Kidney (tissue), 13 donors: ENCODE measurements at regions not wholly inside any gene's neighbourhood (a gene's known extent, or its start where the extent isn't known, plus 50 kb on each side); places are given as distances from the start of the nearest gene placed in this dataset.
A peak's percentile ranks its signal among the peaks of the same experiment; 100 is the strongest.

Experiments
- DNase-seq, 5 donors: peaks; one replicate each; pipeline ENCODE4 v3.0.0-alpha.2; 2013 to 2020
- FAIRE-seq: peaks from 2 replicates; lab custom pipeline; 2012; peaks lifted over from hg19 to GRCh38; lab: Jason Lieb, UNC
- H3K27ac ChIP-seq, 2 donors: one replicate each; pipeline ENCODE4 v1.7.0; 2013; ENCODE audit warnings: low read depth in 2 of 2, low read length in 2 of 2, inconsistent platforms in 1 of 2
- H3K27me3 ChIP-seq: one replicate; pipeline ENCODE4 v1.7.1; 2013; ENCODE audit warnings: low read length, inconsistent platforms; ENCODE audit not compliant: control insufficient read depth, insufficient read depth
- H3K36me3 ChIP-seq, 3 donors: one replicate each; pipeline versions ENCODE4 v1.7.0 to v1.7.1; 2013; ENCODE audit warnings: low read length in 3 of 3, control low read depth in 1 of 3, inconsistent platforms in 1 of 3; ENCODE audit not compliant: insufficient read depth in 3 of 3, control insufficient read depth in 2 of 3
- H3K4me1 ChIP-seq, 3 donors: one replicate each; pipeline versions ENCODE4 v1.7.0 to v1.7.1; 2013; ENCODE audit warnings: low read length in 3 of 3, inconsistent platforms in 1 of 3, low read depth in 1 of 3; ENCODE audit not compliant: control insufficient read depth in 2 of 3, insufficient read depth in 2 of 3
- H3K4me3 ChIP-seq, 3 donors: one replicate each; pipeline versions ENCODE4 v1.7.0 to v1.8.1; 2013; ENCODE audit warnings: low read length in 3 of 3, control low read depth in 1 of 3, inconsistent platforms in 1 of 3
- H3K9ac ChIP-seq, 3 donors: one replicate each; pipeline versions ENCODE4 v1.7.0 to v1.7.1; 2013; ENCODE audit warnings: low read length in 3 of 3, control low read depth in 1 of 3, inconsistent platforms in 1 of 3
- H3K9me3 ChIP-seq, 3 donors: one replicate each; pipeline versions ENCODE4 v1.7.0 to v1.7.1; 2013; ENCODE audit warnings: low read length in 3 of 3, control low read depth in 1 of 3, inconsistent platforms in 1 of 3; ENCODE audit not compliant: control insufficient read depth in 2 of 3, insufficient read depth in 1 of 3
- CTCF ChIP-seq: IDR thresholded peaks from 3 replicates; pipeline ENCODE4 v1.5.1; 2012; ENCODE audit warnings: mild to moderate bottlenecking, moderate library complexity, borderline replicate concordance; ENCODE audit not compliant: insufficient read depth; ENCODE audit errors: extremely low read depth
- intact Hi-C: fragments of 100-400 bp; cut with DNase I; formaldehyde crosslinking; loops from one replicate; pipeline ENCODE4 v1.11.1; 2022
- donor health status: control.
- donor health status: control.
- donor health status: control.
- donor health status: control.
- donor health status: control.
- donor health status: DM: yes; HTN: yes; CAD: no.
- donor health status: Normal renal cell carcinoma (clear cell type).

DNA sequence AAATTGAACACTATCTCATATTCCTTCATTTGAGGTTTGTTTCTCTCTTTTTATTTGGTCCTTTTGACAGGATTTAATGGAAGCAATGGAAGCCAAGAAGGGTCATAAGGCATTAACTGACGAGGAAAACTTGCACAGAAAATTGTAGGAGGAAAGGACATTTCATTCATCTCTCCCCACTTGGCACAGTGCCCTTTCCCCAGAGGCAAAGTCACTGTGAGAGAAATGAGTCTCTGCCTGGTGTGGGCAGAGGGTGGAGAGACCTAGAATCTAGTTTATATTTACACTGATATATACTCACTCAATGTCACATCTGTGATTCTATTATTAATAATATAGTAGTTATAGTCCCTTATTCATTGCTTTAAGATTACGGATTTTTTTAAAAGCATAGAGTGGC lies 324.6 kb upstream of the IL12A start:
- Histone ChIP-seq H3K4me1 (peaks cover 0 to 9% (median 0%) of the 10 kb centered on the region in 3 donors), H3K27me3 (no peaks in the 10 kb centered on the region), H3K27ac (no peak overlapping the region), H3K9ac (no peak overlapping the region), H3K9me3 (peaks cover 0 to 6% (median 0%) of the 10 kb centered on the region in 3 donors), H3K4me3 (no peak overlapping the region), H3K36me3 (no peaks in the 10 kb centered on the region)
- no peak for FAIRE-seq
- peak in 1 of 5 donors; percentile 24 for DNase-seq
- intact Hi-C loops: no loop called here
- no peak for TF ChIP-seq CTCF

DNA sequence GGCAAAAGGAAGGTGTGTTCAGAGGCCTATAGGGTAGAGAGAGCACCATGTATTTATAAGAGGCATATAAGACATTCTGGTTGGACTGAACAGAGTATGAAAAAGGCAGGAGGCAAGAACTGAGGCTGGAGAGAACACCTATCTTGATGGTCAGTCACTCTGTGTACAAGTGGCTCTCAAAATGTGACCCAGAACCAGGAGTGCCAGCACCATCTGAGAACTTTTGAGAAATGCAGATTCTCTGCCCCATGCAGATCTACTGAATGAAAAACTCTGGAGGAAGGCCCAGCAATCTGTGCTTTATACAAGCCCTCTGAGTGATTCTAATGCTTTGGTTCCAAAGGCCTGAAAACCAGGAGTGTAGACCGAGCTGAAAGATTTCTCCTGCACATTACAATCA lies 324.0 kb upstream of the IL12A start:
- peaks cover 0 to 15% (median under 1%) of the 10 kb centered on the region in 3 donors for H3K4me1 ChIP-seq
- DNase-seq: no peak

DNA sequence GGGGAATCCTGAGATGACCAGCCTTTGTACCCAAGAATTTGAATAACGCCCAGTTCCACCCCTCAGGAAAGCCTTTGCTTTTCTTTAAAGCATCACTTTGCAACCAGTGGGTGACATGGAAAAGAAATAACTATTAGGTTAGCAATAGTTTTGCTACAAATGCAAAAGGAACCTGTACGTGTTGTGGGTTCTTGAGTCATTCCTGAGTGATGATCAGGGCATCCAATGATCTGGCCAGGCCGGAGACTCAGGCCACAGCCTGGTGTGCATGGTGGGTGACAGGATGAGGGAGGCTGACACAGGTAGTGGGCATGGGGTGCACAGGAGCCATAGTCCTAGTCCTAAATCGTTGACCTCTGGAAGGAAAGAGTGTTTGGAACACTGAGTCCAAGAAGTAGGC lies 321.4 kb upstream of the IL12A start:
- peaks cover 0 to 26% (median 3%) of the 10 kb centered on the region in 3 donors for H3K4me1 ChIP-seq

More for the DNA sequence above, 324.0 kb upstream of the IL12A start:
- no peaks in the 10 kb centered on the region for H3K27me3 ChIP-seq
- no peak overlapping the region for H3K9ac ChIP-seq
- no peak overlapping the region for H3K27ac ChIP-seq
- H3K36me3 ChIP-seq: no peaks in the 10 kb centered on the region
- FAIRE-seq: no peak
- peaks cover 0 to 6% (median 0%) of the 10 kb centered on the region in 3 donors for H3K9me3 ChIP-seq
- H3K4me3 ChIP-seq: no peak overlapping the region
- TF ChIP-seq CTCF: no peak
- intact Hi-C loops: no loop called here

More for the DNA sequence above, 321.4 kb upstream of the IL12A start:
- DNase-seq (no peak), FAIRE-seq (no peak)
- no peak for TF ChIP-seq CTCF
- Histone ChIP-seq H3K9me3 (peaks cover 0 to 3% (median 0%) of the 10 kb centered on the region in 3 donors), H3K27me3 (no peaks in the 10 kb centered on the region), H3K27ac (no peak overlapping the region), H3K36me3 (no peaks in the 10 kb centered on the region), H3K9ac (no peak overlapping the region), H3K4me3 (no peak overlapping the region)
- intact Hi-C loops: no loop called here
